Suprapubic skin (tissue), 4 donors: ENCODE measurements at regions not wholly inside any gene's neighbourhood (a gene's known extent, or its start where the extent isn't known, plus 50 kb on each side); places are given as distances from the start of the nearest gene placed in this dataset.

Source experiments
- CTCF ChIP-seq, 2 donors: fragments of 200-600 bp in 1 of 2; fragments of 450-650 bp in 1 of 2; sonication (generic) in 1 of 2; IDR thresholded peaks; one replicate each; pipeline ENCODE4 v1.5.1; 2016 to 2019; ENCODE audit warnings: antibody characterized with exemption in 2 of 2, mild to moderate bottlenecking in 1 of 2, moderate library complexity in 1 of 2
- EP300 ChIP-seq: sonication (generic); formaldehyde crosslinking; IDR thresholded peaks from one replicate; pipeline ENCODE4 v1.6.1; 2017; ENCODE audit warnings: antibody characterized with exemption
- POLR2A ChIP-seq, 2 donors: fragments of 450-650 bp; IDR thresholded peaks; one replicate each; pipeline ENCODE4 v1.6.1; 2017; ENCODE audit warnings: antibody characterized with exemption in 2 of 2, mild to moderate bottlenecking in 2 of 2, moderate library complexity in 2 of 2
- POLR2AphosphoS5 ChIP-seq, 3 donors: sonication (generic); formaldehyde crosslinking; IDR thresholded peaks; one replicate each; pipeline ENCODE4 v1.6.1; 2017; ENCODE audit warnings: antibody characterized with exemption in 3 of 3

- no peak for TF ChIP-seq EP300
- TF ChIP-seq POLR2AphosphoS5 (IDR thresholded peaks at IDR 0.05), result no peak
- TF ChIP-seq POLR2A (IDR thresholded peaks at IDR 0.05), result no peak
- no peak for TF ChIP-seq CTCF (IDR thresholded peaks at IDR 0.05)
These were observed 88.1 kb upstream of the FAM3C start for GRCh38 chr7:121484089-121484763.
